Spleen (tissue), 11 donors: ENCODE measurements at regions not wholly inside any gene's neighbourhood (a gene's known extent, or its start where the extent isn't known, plus 50 kb on each side); places are given as distances from the start of the nearest gene placed in this dataset.

Source experiments
- DNase-seq: peaks from one replicate; pipeline ENCODE4 v3.0.0-alpha.2; 2020
- H3K27ac ChIP-seq, 8 donors: fragments of 200-600 bp; sonication (generic) in 7 of 8; 1 replicate in 4 of 8; 2 replicates in 4 of 8; pipeline versions ENCODE4 v1.5.0 to v1.8.0; 2016 to 2021; ENCODE audit warnings: inconsistent platforms in 4 of 8, mild to moderate bottlenecking in 4 of 8, moderate library complexity in 1 of 8
- H3K27me3 ChIP-seq, 7 donors: fragments of 200-600 bp; sonication (generic) in 6 of 7; replicated peaks in 1 of 7; 1 replicate in 4 of 7; 2 replicates in 3 of 7; pipeline versions ENCODE4 v1.5.0 to v1.8.0; 2016 to 2021; ENCODE audit warnings: inconsistent platforms in 3 of 7, mild to moderate bottlenecking in 1 of 7
- H3K36me3 ChIP-seq, 6 donors: fragments of 200-600 bp; sonication (generic) in 5 of 6; 1 replicate in 4 of 6; 2 replicates in 2 of 6; pipeline versions ENCODE4 v1.5.0 to v1.8.0; 2016 to 2021; ENCODE audit warnings: inconsistent platforms in 2 of 6
- H3K4me1 ChIP-seq, 6 donors: fragments of 200-600 bp; sonication (generic) in 5 of 6; 1 replicate in 3 of 6; 2 replicates in 3 of 6; pipeline versions ENCODE4 v1.5.0 to v1.8.0; 2016 to 2021; ENCODE audit warnings: inconsistent platforms in 3 of 6
- H3K4me3 ChIP-seq, 8 donors: fragments of 200-600 bp; sonication (generic) in 7 of 8; 1 replicate in 4 of 8; 2 replicates in 4 of 8; pipeline versions ENCODE4 v1.5.0 to v1.8.0; 2016 to 2021; ENCODE audit warnings: inconsistent platforms in 4 of 8, mild to moderate bottlenecking in 4 of 8, moderate library complexity in 2 of 8
- H3K9me3 ChIP-seq, 8 donors: fragments of 200-600 bp; sonication (generic) in 7 of 8; 1 replicate in 4 of 8; 2 replicates in 4 of 8; pipeline versions ENCODE4 v1.5.0 to v1.8.0; 2016 to 2021; ENCODE audit warnings: inconsistent platforms in 4 of 8
- CTCF ChIP-seq, 11 experiments: fragments of 200-600 bp in 7 of 11; fragments of 450-650 bp in 4 of 11; sonication (generic) in 4 of 11; IDR thresholded peaks in 8 of 11; conservative IDR thresholded peaks in 3 of 11; 1 replicate in 7 of 11; 2 replicates in 4 of 11; pipeline versions ENCODE4 v1.4.0 to v1.8.0; 2016 to 2021; ENCODE audit warnings: antibody characterized with exemption in 11 of 11, inconsistent platforms in 4 of 11, mild to moderate bottlenecking in 1 of 11
- POLR2A ChIP-seq, 3 donors: fragments of 450-650 bp; IDR thresholded peaks; one replicate each; pipeline ENCODE4 v1.5.1; 2017; ENCODE audit warnings: antibody characterized with exemption in 3 of 3, mild to moderate bottlenecking in 1 of 3
- POLR2AphosphoS5 ChIP-seq, 3 donors: sonication (generic); formaldehyde crosslinking; IDR thresholded peaks; one replicate each; pipeline ENCODE4 v1.5.1; 2017; ENCODE audit warnings: antibody characterized with exemption in 3 of 3
- WGBS, 5 donors: extraction: QIAGEN DNeasy Blood & Tissue Kit in 3 of 5; methylation state at CpG; one replicate each; pipeline versions ENCODE4 v1.1.5 to v1.1.7; 2013 to 2018; 5-methylcytosine and 5-hydroxymethylcytosine counted together
- intact Hi-C: fragments of 100-400 bp; cut with DNase I; formaldehyde crosslinking; loops from one replicate; pipeline ENCODE4 v1.15.0; 2023; ENCODE audit warnings: low total_unique reads
- donor health status: healthy with polysubstance abuse.
- donor health status: DM: no; HTN: no; CAD: no; lungs with moderate emphysema.
- donor health status: DM: no; HTN: no; CAD: no.
- donor health status: Bipolar disorder and iron deficiency.
- donor health status: healthy.
- donor health status: DM: no; HTN: no; CAD: no.
- donor health status: DM: yes; HTN: yes; CAD: no.

GRCh38 chr16:86193528-86194193 is 294.7 kb downstream of the IRF8 start:
- Histone ChIP-seq H3K4me3 (no peak overlapping the region), H3K9me3 (no peaks in the 10 kb centered on the region), H3K27me3 (peaks cover 3 to 90% (median 23%) of the 10 kb centered on the region in 7 donors), H3K27ac (no peak overlapping the region), H3K36me3 (no peaks in the 10 kb centered on the region), H3K4me1 (no peaks in the 10 kb centered on the region)
- WGBS, 5 donors, result 84 to 92% (median 89%) methylated on average over 15 of the region's 15 CpGs
- intact Hi-C loops, result no loop called here
- TF ChIP-seq POLR2AphosphoS5 (IDR thresholded peaks at IDR 0.05), result no peak
- no peak for TF ChIP-seq POLR2A (IDR thresholded peaks at IDR 0.05)
- TF ChIP-seq CTCF (IDR thresholded peaks at IDR 0.05 in 8 of 11, conservative IDR thresholded peaks at IDR 0.05 in 3 of 11), result no peak
- DNase-seq, result no peak

DNA sequence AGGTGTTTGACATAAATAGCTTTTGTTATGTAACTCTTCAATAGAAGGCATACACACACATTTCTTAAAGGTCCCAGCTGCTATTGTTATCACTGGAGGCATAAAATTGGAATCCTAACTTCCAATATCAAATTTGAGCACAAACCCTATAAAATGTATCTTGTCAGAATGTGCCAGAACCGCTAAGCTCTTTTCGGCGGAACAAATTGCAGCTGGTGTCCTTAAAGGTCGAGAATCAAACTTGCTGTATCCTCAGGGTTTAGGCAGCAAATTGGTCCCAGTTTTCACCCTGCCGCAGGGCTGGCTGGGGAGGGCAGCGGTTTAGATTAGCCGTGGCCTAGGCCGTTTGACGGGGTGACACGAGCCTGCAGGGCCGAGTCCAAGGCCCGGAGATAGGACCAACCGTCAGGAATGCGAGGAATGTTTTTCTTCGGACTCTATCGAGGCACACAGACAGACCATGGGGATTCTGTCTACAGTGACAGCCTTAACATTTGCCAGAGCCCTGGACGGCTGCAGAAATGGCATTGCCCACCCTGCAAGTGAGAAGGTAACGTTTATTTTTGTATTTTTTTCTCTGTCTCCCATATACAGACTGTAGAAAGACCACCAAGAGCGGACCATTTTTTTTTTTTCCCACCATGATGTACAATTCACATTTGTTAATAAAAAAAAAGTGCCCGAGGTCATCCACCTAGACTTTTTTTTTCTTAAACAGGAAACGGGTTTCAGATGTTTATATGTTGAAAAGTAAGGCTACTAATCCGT is 297.1 kb downstream of the IRF8 start:
- no peak for DNase-seq
- TF ChIP-seq POLR2AphosphoS5 (IDR thresholded peaks at IDR 0.05) (no peak), POLR2A (IDR thresholded peaks at IDR 0.05) (no peak), CTCF (IDR thresholded peaks at IDR 0.05 in 8 of 11, conservative IDR thresholded peaks at IDR 0.05 in 3 of 11) (no peak)
- Histone ChIP-seq H3K4me3 (no peak overlapping the region), H3K4me1 (no peaks in the 10 kb centered on the region), H3K36me3 (no peaks in the 10 kb centered on the region), H3K27me3 (peaks cover 3 to 100% (median 47%) of the 10 kb centered on the region in 7 donors), H3K27ac (no peak overlapping the region), H3K9me3 (no peaks in the 10 kb centered on the region)
- intact Hi-C loops, result no loop called here
- WGBS, 5 donors, result 63 to 72% (median 68%) methylated on average over 22 of the region's 22 CpGs

DNA sequence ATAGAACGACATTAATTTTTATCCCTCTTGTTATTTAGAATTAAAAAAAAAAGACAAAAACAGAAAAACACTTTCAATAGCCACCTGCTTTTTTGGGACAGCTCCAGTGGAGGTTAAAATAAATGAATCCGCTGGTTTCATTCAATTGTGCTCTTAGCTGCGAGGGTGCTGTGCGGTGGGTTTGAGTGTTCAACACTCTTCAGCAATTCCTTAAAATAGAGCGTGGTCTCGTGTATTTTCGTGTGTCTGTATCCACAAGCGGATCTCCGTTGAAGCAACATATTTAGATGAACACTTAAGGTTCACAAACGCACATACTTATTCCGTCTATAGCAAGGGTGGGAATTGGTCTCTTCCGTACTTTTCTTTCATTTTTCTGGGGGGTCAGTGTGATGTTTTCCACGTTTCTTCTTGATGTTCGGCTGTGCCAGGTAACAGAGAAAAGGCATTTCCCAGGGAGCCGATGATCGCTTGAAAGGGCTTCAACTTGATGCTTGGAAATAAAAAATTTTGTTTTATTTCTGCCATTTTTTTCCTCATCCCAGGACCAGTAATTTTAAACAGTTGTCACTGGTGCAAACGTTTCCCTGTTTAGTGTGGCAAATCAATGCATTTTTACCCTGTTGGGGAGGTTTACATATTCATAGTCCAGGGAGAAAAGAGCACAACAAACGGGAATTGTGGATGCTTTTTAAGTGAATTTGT is 297.9 kb downstream of the IRF8 start:
- no peaks in the 10 kb centered on the region for H3K9me3 ChIP-seq
- no peak for DNase-seq
- no peak for TF ChIP-seq CTCF (IDR thresholded peaks at IDR 0.05 in 8 of 11, conservative IDR thresholded peaks at IDR 0.05 in 3 of 11)
- H3K27ac ChIP-seq, result no peak overlapping the region
- 79 to 83% (median 82%) methylated on average over 18 of the region's 18 CpGs for WGBS, 5 donors
- H3K27me3 ChIP-seq, result peaks cover 3 to 100% (median 48%) of the 10 kb centered on the region in 7 donors
- H3K4me3 ChIP-seq, result no peak overlapping the region
- H3K36me3 ChIP-seq, result no peaks in the 10 kb centered on the region
- intact Hi-C loops, result no loop called here
- no peaks in the 10 kb centered on the region for H3K4me1 ChIP-seq
